Liver (tissue), 8 donors: ENCODE measurements at regions not wholly inside any gene's neighbourhood (a gene's known extent, or its start where the extent isn't known, plus 50 kb on each side); places are given as distances from the start of the nearest gene placed in this dataset.

Experiments used
- DNase-seq: peaks from one replicate; pipeline ENCODE4 v3.0.0-alpha.2; 2017; ENCODE audit warnings: low spot score
- H3K27ac ChIP-seq, 2 donors: one replicate each; pipeline ENCODE4 v1.7.0; 2013; ENCODE audit warnings: inconsistent platforms in 2 of 2, low read length in 2 of 2, control low read depth in 1 of 2, low read depth in 1 of 2, mild to moderate bottlenecking in 1 of 2
- H3K27me3 ChIP-seq, 4 donors: one replicate each; pipeline versions ENCODE4 v1.6.1 to v1.7.0; 2013; ENCODE audit warnings: low read length in 3 of 4, inconsistent platforms in 1 of 4, mild to moderate bottlenecking in 1 of 4, moderate library complexity in 1 of 4; ENCODE audit not compliant: control insufficient read depth in 4 of 4, insufficient read depth in 4 of 4
- H3K36me3 ChIP-seq, 4 donors: one replicate each; pipeline versions ENCODE4 v1.6.1 to v1.7.0; 2013; ENCODE audit warnings: low read length in 3 of 4, mild to moderate bottlenecking in 3 of 4, low read depth in 1 of 4, moderate library complexity in 1 of 4; ENCODE audit not compliant: control insufficient read depth in 4 of 4, insufficient read depth in 3 of 4
- H3K4me1 ChIP-seq, 4 donors: one replicate each; pipeline versions ENCODE4 v1.6.1 to v1.7.0; 2013; ENCODE audit warnings: low read length in 3 of 4, mild to moderate bottlenecking in 3 of 4, moderate library complexity in 1 of 4; ENCODE audit not compliant: control insufficient read depth in 4 of 4, insufficient read depth in 4 of 4
- H3K4me3 ChIP-seq, 3 donors: one replicate each; pipeline versions ENCODE4 v1.6.1 to v1.7.0; 2013; ENCODE audit warnings: low read length in 3 of 3, control low read depth in 1 of 3, low read depth in 1 of 3, mild to moderate bottlenecking in 1 of 3
- H3K9ac ChIP-seq, 2 donors: one replicate each; pipeline ENCODE4 v1.7.0; 2013; ENCODE audit warnings: low read length in 2 of 2, mild to moderate bottlenecking in 2 of 2, moderate library complexity in 2 of 2, control low read depth in 1 of 2, low read depth in 1 of 2
- H3K9me3 ChIP-seq, 4 donors: one replicate each; pipeline versions ENCODE4 v1.6.1 to v1.7.0; 2013; ENCODE audit warnings: low read length in 3 of 4; ENCODE audit not compliant: control insufficient read depth in 4 of 4
- ATF3 ChIP-seq: IDR thresholded peaks from 2 replicates; pipeline ENCODE4 v1.6.1; 2016; ENCODE audit warnings: antibody characterized with exemption
- FOXA2 ChIP-seq: IDR thresholded peaks from 2 replicates; pipeline ENCODE4 v1.6.1; 2016; ENCODE audit warnings: antibody characterized with exemption
- GABPA ChIP-seq, 2 donors: IDR thresholded peaks in 1 of 2; conservative IDR thresholded peaks in 1 of 2; 2 replicates each; pipeline ENCODE4 v1.6.1; 2016; ENCODE audit warnings: antibody characterized with exemption in 2 of 2, mild to moderate bottlenecking in 1 of 2, moderate library complexity in 1 of 2
- HNF4A ChIP-seq, 2 donors: conservative IDR thresholded peaks; 2 replicates each; pipeline ENCODE4 v1.6.1; 2016; ENCODE audit warnings: antibody characterized with exemption in 2 of 2, mild to moderate bottlenecking in 2 of 2
- JUND ChIP-seq, 2 donors: IDR thresholded peaks; 2 replicates each; pipeline ENCODE4 v1.6.1; 2016; ENCODE audit warnings: antibody characterized with exemption in 2 of 2
- MAX ChIP-seq: IDR thresholded peaks from 2 replicates; pipeline ENCODE4 v1.6.1; 2016; ENCODE audit warnings: antibody characterized with exemption
- NR2F2 ChIP-seq: IDR thresholded peaks from 2 replicates; pipeline ENCODE4 v1.6.1; 2016; ENCODE audit warnings: antibody characterized with exemption
- RXRA ChIP-seq, 2 donors: IDR thresholded peaks; 2 replicates each; pipeline ENCODE4 v1.6.1; 2017 to 2018; ENCODE audit warnings: antibody characterized with exemption in 2 of 2, mild to moderate bottlenecking in 1 of 2
- SP1 ChIP-seq: IDR thresholded peaks from 2 replicates; pipeline ENCODE4 v1.6.1; 2018; ENCODE audit warnings: antibody characterized with exemption, mild to moderate bottlenecking
- TAF1 ChIP-seq: conservative IDR thresholded peaks from 2 replicates; pipeline ENCODE4 v1.6.1; 2016; ENCODE audit warnings: antibody characterized with exemption, mild to moderate bottlenecking
- YY1 ChIP-seq: IDR thresholded peaks from 2 replicates; pipeline ENCODE4 v1.6.1; 2016; ENCODE audit warnings: antibody characterized with exemption, mild to moderate bottlenecking
- WGBS: extraction: QIAGEN DNeasy Blood & Tissue Kit; methylation state at CpG from one replicate; pipeline ENCODE4 v1.1.7; 2013; 5-methylcytosine and 5-hydroxymethylcytosine counted together
- TF ChIP-seq, protein P1 (sequence below): fragments of 150-350 bp; IDR thresholded peaks from 2 replicates; pipeline ENCODE4 v1.5.1; 2017; ENCODE audit warnings: improper control_type of control experiment, low read depth, low read length; ENCODE audit not compliant: missing input control
- donor health status: healthy.
- donor health status: healthy.
- donor health status: healthy.
- donor health status: healthy.
- donor health status: healthy.

GRCh38 chr7:86995814-86996213, 63.6 kb downstream of the ELAPOR2 start:
- Histone ChIP-seq H3K27ac (no peak overlapping the region), H3K9ac (no peak overlapping the region), H3K4me3 (no peak overlapping the region), H3K9me3 (no peaks in the 10 kb centered on the region), H3K4me1 (no peaks in the 10 kb centered on the region), H3K36me3 (no peaks in the 10 kb centered on the region), H3K27me3 (no peaks in the 10 kb centered on the region)
- DNase-seq = no peak
- no peak for TF ChIP-seq GABPA (IDR thresholded peaks at IDR 0.05 in 1 of 2, conservative IDR thresholded peaks at IDR 0.05 in 1 of 2)
- TF ChIP-seq TAF1 = no peak
- TF ChIP-seq JUND (IDR thresholded peaks at IDR 0.05) = no peak
- TF ChIP-seq NR2F2 = no peak
- no peak for TF ChIP-seq YY1
- TF ChIP-seq SP1 = no peak
- WGBS = 59% methylated on average over 1 of the region's 1 CpG

GRCh38 chr7:86995052-86995725, 64.3 kb downstream of the ELAPOR2 start:
- Histone ChIP-seq H3K4me1 (no peaks in the 10 kb centered on the region), H3K27me3 (no peaks in the 10 kb centered on the region), H3K9ac (no peak overlapping the region), H3K9me3 (no peaks in the 10 kb centered on the region), H3K27ac (no peak overlapping the region), H3K4me3 (no peak overlapping the region), H3K36me3 (no peaks in the 10 kb centered on the region)
- no peak for DNase-seq
- no peak for TF ChIP-seq GABPA (IDR thresholded peaks at IDR 0.05 in 1 of 2, conservative IDR thresholded peaks at IDR 0.05 in 1 of 2)
- 72% methylated on average over 6 of the region's 6 CpGs for WGBS

GRCh38 chr7:86991771-86992191, 67.7 kb downstream of the ELAPOR2 start:
- Histone ChIP-seq H3K9ac (no peak overlapping the region), H3K27ac (no peak overlapping the region), H3K9me3 (no peaks in the 10 kb centered on the region), H3K4me1 (no peaks in the 10 kb centered on the region), H3K4me3 (no peak overlapping the region), H3K36me3 (no peaks in the 10 kb centered on the region), H3K27me3 (no peaks in the 10 kb centered on the region)
- TF ChIP-seq YY1 (no peak), JUND (IDR thresholded peaks at IDR 0.05) (no peak), HNF4A (conservative IDR thresholded peaks at IDR 0.05) (no peak), ATF3 (no peak), TAF1 (no peak), FOXA2 (no peak), SP1 (no peak), MAX (no peak), RXRA (IDR thresholded peaks at IDR 0.05) (no peak)
- TF ChIP-seq, protein P1, sequence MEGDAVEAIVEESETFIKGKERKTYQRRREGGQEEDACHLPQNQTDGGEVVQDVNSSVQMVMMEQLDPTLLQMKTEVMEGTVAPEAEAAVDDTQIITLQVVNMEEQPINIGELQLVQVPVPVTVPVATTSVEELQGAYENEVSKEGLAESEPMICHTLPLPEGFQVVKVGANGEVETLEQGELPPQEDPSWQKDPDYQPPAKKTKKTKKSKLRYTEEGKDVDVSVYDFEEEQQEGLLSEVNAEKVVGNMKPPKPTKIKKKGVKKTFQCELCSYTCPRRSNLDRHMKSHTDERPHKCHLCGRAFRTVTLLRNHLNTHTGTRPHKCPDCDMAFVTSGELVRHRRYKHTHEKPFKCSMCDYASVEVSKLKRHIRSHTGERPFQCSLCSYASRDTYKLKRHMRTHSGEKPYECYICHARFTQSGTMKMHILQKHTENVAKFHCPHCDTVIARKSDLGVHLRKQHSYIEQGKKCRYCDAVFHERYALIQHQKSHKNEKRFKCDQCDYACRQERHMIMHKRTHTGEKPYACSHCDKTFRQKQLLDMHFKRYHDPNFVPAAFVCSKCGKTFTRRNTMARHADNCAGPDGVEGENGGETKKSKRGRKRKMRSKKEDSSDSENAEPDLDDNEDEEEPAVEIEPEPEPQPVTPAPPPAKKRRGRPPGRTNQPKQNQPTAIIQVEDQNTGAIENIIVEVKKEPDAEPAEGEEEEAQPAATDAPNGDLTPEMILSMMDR = no peak
- DNase-seq = no peak
